ENCODE measurements at regions not wholly inside any gene's neighbourhood (a gene's known extent, or its start where the extent isn't known, plus 50 kb on each side); places are given as distances from the start of the nearest gene placed in this dataset.
A peak's percentile ranks its signal among the peaks of the same experiment; 100 is the strongest.

DNA sequence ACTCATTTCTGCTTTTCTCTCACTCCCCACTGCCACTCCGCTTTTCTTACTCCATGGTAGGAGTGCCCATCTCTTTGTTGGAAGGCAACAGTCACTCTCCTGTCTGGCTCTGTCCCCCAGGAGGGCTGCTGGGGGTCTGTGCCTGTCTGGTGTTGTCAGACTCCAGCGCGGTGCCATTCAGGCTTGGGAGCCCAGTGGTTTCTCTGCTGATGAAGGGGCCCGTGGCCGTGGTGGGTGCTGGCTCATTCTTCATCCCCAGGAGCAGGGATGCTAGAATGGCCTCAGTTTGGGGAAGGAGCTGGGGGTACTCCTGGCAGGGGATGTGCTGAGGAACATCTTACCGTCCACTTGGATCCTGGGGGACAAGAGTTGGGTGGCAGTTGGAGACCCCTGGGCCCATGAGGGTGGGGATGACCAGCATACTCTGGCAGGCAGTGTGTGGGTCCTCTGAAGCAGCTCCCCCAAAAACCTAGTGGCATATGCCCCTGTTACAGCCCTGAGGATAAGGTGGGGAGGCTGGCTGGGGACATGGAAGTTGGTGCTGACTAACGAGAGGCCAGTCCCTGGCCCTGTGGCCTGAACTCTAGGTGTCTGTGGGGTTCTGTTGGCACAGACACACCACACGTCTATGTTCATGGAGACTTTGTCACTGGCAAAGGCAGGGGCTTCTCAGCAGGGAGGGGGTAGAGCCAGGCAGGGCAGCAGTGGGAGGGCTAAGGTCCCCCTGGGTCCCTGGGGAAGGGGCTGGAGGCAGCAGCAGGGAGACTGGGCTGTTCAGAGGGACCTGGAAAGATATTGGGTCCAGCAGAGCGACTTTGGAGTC, 102.8 kb upstream of the RET start:
- DNase-seq: no peak

- DNase-seq: no peak
Measured at GRCh38 chr10:42974693-42975002, 102.2 kb upstream of the RET start.

- DNase-seq: no peak
Measured at GRCh38 chr10:42975005-42975493, 101.8 kb upstream of the RET start.

DNA sequence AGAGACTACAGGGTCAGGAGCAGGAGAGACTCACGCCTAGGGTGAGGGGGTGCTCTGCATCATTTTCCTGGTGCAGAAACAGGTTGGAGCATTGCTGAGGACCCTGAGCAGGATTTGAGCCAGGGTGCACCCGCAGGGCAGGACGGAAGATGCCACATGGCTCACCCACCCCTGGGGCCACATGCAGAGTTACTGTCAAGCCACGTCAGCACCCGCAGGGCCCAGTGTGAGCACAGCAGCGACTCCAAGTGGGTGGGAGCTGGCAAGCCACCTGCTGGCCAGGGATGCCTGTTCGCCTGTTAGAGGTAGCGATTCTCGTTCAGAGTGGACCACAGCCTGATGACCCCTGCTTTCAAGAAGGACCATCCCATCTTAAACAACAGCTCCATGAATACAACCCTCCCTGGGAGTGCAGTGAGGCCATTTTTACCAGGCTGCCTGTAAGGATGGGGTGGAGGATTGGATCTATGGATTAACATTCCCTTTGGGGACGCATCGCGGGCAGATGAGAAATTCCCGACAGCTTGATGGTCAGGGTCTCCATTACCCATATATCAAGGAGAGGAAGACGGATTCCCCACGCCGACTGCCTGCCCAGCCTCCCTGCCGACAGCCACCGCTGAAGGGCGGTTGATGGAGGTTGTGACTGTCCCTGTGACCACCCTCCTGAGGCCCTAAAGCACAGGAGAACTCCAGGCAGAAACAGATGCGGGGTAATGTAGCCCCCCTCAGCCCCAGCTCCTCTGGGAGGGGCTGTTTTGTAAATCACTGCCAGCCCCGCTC, 101.1 kb upstream of the RET start:
- DNase-seq: no peak

DNA sequence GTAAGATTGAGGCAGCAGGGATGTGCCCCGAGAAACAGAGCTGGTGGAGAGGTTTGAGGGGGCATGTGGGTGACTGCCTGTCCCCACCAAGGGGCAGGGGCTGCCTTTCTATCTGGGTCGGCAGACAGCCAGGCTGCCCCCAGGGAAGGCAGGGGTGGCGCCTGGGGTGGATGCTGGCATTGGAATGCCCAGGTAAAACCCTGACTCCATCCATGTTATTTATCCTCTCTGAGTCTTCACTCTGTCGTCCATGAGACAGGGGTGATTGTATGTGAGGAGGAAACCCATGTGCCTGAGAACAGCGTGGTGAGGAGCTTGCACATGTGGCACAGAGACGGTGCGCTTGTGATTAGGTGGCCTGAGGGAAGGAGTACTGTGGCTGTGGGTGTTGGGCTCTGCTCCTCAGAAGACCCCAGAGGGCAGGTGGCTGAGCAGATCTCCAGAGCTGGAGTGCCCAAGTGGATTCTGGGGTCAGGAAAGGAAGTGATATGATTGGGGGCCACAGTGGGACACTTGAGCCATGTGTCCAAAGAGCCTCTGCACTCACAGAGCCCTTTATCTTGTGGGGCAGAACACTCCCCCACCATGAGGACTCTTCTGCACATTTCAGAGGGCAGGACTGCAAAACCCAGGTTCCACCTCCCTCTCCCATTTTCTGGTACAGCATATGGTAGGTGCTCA, 100.4 kb upstream of the RET start:
- no peak for DNase-seq

- no peak for DNase-seq
Measured at GRCh38 chr10:42977032-42977416, 99.8 kb upstream of the RET start.

DNA sequence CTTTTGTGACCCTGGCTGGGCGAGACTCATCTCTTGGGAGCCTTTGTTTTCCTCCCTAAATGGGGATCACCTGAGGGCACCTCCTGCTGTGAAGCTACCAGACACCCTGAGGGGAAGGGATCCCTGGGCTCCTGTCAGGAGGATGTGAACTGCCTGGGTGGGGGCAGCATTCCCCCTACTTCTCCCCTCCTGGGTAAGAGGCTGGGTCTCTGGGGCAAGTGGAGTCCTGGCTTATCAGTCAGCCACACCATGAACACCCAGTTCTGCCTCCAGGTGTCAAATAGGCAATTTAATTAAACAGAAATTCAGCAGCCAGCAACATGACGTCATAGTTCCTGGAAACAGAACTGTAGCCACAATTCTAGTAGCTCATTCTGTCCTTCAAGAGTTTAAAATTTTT, 97.7 kb upstream of the RET start:
- DNase-seq: peak; percentile 24

DNA sequence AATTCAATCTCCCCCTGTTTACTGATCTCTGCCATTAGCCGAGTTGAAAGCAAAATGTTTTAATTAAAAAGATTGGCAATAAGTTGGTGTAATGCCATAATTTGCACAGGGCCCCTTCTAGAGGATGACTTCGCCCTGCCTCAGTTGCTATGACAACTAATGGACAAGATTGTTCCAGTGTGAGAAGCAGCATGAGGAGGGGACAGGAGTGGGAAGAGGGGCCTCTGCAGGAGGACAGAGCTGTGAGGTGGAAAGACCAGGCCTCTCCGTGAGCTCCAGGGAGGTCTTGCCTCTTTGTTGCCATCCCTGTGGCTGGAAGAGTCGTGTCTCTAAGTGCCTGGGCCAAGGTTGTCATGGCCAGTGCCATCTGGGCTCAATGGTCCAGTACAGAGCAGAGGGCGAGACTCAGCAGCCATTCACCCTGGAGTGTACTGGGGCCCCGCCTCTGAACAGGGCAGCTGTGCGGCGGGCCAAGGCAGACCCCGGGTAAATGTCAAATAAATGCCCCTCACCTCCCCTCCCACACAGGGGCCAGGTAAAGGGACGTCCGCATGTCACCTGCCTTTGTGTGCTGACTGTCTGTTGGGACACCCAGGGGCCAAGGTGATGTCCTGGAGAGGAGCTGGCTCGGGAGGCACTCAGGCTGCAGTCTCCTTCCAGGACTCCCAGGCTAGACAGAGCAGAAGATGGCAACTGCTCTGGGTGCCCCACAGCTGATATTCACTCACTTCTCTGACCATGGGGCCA, 97.0 kb upstream of the RET start:
- no peak for DNase-seq

GRCh38 chr10:42980553-42981357, 96.1 kb upstream of the RET start:
- no peak for DNase-seq

- DNase-seq: no peak
Measured at GRCh38 chr10:42981358-42982236, 95.3 kb upstream of the RET start.

DNA sequence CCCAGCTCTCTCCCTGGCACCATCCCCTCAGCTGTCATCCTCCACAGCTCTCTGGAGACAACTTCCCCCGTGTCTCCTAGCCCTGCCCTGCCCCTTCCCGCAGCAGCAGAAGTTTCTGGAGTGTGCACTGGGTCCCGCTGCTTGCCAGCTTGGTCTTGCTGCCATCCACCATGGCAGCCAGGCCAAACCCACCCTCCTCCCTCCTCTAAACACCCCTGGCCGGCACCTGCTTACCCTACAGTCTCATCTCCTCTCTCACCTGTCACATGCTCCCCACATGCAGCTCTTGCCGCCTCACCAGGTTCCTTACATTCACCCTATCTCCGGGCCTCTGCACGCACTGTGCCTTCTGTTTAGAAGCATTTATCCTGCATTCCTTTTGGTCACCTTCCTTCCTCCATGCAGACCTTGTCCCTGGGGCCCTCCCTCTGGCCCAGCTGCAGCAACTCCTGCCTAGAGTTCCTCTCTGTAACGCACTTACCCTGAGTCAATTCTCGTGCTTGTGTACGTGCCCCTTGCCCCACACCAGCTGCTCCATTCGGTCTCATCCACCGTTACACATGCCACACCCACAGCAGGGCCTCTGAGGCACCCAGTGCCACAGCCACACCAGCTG, 93.9 kb upstream of the RET start:
- no peak for DNase-seq

GRCh38 chr10:42983591-42983990, 93.3 kb upstream of the RET start:
- no peak for DNase-seq

- DNase-seq: no peak
Measured at GRCh38 chr10:42984035-42984610, 92.7 kb upstream of the RET start.

DNA sequence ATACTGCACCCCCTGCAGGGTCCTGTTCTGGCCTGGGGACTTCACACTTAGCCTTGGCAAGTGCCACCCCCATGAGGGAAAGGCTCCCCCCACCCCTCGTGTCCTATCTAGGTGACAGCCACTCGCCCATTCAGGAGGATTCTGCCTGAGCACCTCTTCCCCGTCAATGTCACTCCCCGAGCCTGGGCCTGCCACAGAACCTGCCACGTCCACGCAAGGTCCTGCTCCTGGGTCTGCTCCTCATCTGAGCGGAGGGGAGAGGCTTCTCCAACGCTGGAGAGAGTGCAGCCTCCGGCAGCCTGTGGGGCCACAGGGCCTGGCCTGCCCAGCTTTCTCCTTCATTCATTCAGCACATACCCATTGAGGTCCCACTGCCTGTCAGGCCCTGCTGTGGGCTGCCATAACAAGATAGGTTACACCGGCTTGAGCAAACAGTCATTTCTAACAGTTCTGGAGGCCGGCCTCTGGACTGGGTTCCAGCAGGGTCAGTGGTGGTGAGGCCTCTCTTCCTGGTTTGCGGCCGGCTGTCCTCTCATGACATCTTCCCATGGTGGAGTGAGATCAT, 92.0 kb upstream of the RET start:
- DNase-seq: no peak

GRCh38 chr10:42985436-42986316, 91.2 kb upstream of the RET start:
- no peak for DNase-seq

- no peak for DNase-seq
Measured at GRCh38 chr10:42986633-42987032, 90.2 kb upstream of the RET start.

DNA sequence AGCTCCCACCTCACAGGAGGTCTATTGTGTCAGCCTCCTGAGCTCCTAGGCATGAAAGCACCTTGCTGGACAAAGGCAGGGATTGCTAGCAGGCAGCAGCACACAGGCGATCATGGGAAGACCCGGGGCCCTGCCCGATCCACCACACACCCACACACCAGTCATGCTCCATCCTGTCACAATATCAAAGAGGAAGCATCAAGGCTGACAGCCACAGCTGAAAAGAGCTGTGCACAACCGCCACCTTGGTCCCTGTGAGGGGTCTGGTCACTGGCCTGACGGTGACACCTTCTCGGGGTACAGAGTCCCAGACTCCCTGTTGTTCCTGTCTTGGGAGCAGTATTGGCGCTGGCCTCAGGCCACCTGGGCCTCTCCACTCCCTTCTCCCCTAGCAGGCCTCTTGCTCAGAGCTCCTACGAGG, 89.7 kb upstream of the RET start:
- no peak for DNase-seq

- no peak for DNase-seq
Measured at GRCh38 chr10:42987575-42987974, 89.3 kb upstream of the RET start.

- no peak for DNase-seq
Measured at GRCh38 chr10:42988069-42988468, 88.8 kb upstream of the RET start.
